Esophagus muscularis mucosa (tissue), 3 donors: ENCODE measurements at regions not wholly inside any gene's neighbourhood (a gene's known extent, or its start where the extent isn't known, plus 50 kb on each side); places are given as distances from the start of the nearest gene placed in this dataset.

Experiments
- CTCF ChIP-seq, 3 experiments: fragments of 200-600 bp in 2 of 3; fragments of 450-650 bp in 1 of 3; sonication (generic) in 2 of 3; IDR thresholded peaks; one replicate each; pipeline ENCODE4 v1.5.1; 2017 to 2019; ENCODE audit warnings: antibody characterized with exemption in 3 of 3, mild to moderate bottlenecking in 2 of 3, moderate library complexity in 1 of 3
- POLR2A ChIP-seq: fragments of 450-650 bp; IDR thresholded peaks from one replicate; pipeline ENCODE4 v1.6.1; 2017; ENCODE audit warnings: antibody characterized with exemption, moderate library complexity, mild to moderate bottlenecking, low read depth

GRCh38 chr4:20087522-20087911 is 164.2 kb upstream of the SLIT2 start:
- TF ChIP-seq POLR2A (no peak), CTCF (IDR thresholded peaks at IDR 0.05) (no peak)
